C4-2B (cell line): ENCODE measurements at regions not wholly inside any gene's neighbourhood (a gene's known extent, or its start where the extent isn't known, plus 50 kb on each side); places are given as distances from the start of the nearest gene placed in this dataset.
"Not testable (repeated sequence)": the region's sequence is repeated elsewhere in the genome, so short reads cannot be mapped to it uniquely, and the experiment has no call there.

Source experiments
- CTCF ChIP-seq: fragments of 450-650 bp; conservative IDR thresholded peaks from 2 replicates; pipeline ENCODE4 v1.5.1; 2017; ENCODE audit warnings: mild to moderate bottlenecking
- ZFX ChIP-seq: fragments of 450-650 bp; IDR thresholded peaks from 2 replicates; pipeline ENCODE4 v1.6.1; 2017

GRCh38 chr4:8985786-8986185, 114.1 kb upstream of the HMX1 start:
- not testable (repeated sequence) for TF ChIP-seq CTCF, ZFX
